ENCODE measurements at regions not wholly inside any gene's neighbourhood (a gene's known extent, or its start where the extent isn't known, plus 50 kb on each side); places are given as distances from the start of the nearest gene placed in this dataset.

DNA sequence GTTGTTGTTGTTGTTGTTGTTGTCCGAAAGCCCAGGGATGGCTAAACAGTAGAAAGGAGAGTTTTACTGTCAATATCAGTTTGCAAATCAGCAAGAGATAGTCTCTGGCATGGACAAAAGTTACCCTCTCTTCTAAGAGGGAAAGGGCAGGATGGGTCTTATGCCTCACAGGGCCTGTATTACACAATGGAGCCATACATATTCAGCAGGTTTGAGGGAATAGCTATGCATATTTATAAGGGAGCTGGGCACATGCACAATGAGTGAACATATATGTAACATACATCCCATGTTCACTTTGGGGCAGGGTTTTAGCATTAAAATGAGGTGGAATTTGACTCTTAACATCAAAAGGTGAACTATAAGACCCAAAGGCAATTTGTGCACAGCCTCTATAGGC lies 84.4 kb upstream of the PGBD5 start:
- Histone ChIP-seq H4K20me1 (ENCODE audit: insufficient read depth, low read length) (no peaks in the 10 kb centered on the region), H3K79me2 (ENCODE audit: insufficient read depth, low read length) (no peaks in the 10 kb centered on the region), H3K4me2 (ENCODE audit: low read depth, low read length) (no peak overlapping the region), H3K9me3 (ENCODE audit: low read length) (no peaks in the 10 kb centered on the region; the same call in 1 of the 2 replicates), H3K27ac (ENCODE audit: extremely low read length, insufficient read depth, low read length) (no peak overlapping the region), H3K4me1 (ENCODE audit: insufficient read depth, low read length) (no peaks in the 10 kb centered on the region), H3K36me3 (replicated peaks in 1 of 2; ENCODE audit: control insufficient read depth in 1 of 2, insufficient read depth in 2 of 2, low read length in 2 of 2) (no peaks in the 10 kb centered on the region), H3K27me3 (ENCODE audit: control insufficient read depth in 1 of 2, insufficient read depth in 2 of 2, low read length in 2 of 2) (peaks cover 0 to under 1% of the 10 kb centered on the region in 2 experiments; a peak in 2 of 5 replicates), H2AFZ (ENCODE audit: low read length) (no peak overlapping the region), H3K9ac (ENCODE audit: insufficient read depth, low read depth, low read length) (no peak overlapping the region), H3K4me3 (replicated peaks in 1 of 3; ENCODE audit: insufficient read depth in 1 of 3, low read depth in 2 of 3, low read length in 3 of 3) (no peak overlapping the region)
- 10% methylated on average over 1 of the region's 1 CpG for WGBS (ENCODE audit: low lambda C conversion rate)
- intact Hi-C loops (cut with micrococcal nuclease; ENCODE audit: unreplicated experiment) (no loop called here), in situ Hi-C loops (cut with HindIII; ENCODE audit: extremely low pct_ligation_motif_present, low pct_unique_long_range_greater_than_20kb) (no loop called here)
- ATAC-seq (no peak), FAIRE-seq (no peak), DNase-seq (ENCODE audit: low spot score) (no peak)
- CTCF ChIA-PET (ENCODE audit: low intra/inter-chr PET ratio, low total read pairs), result no interaction called here
- POLR2A ChIA-PET, result no interaction called here
- no TSS peak for BruUV-seq (replicated peaks)
- TF ChIP-seq, protein P1, sequence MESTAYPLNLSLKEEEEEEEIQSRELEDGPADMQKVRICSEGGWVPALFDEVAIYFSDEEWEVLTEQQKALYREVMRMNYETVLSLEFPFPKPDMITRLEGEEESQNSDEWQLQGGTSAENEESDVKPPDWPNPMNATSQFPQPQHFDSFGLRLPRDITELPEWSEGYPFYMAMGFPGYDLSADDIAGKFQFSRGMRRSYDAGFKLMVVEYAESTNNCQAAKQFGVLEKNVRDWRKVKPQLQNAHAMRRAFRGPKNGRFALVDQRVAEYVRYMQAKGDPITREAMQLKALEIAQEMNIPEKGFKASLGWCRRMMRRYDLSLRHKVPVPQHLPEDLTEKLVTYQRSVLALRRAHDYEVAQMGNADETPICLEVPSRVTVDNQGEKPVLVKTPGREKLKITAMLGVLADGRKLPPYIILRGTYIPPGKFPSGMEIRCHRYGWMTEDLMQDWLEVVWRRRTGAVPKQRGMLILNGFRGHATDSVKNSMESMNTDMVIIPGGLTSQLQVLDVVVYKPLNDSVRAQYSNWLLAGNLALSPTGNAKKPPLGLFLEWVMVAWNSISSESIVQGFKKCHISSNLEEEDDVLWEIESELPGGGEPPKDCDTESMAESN (CRISPR knock-in tag; conservative IDR thresholded peaks at IDR 0.05), result no peak
- TF ChIP-seq NCOA5 (CRISPR knock-in tag; IDR thresholded peaks at IDR 0.05), result no peak
- TF ChIP-seq SAP130 (CRISPR knock-in tag; IDR thresholded peaks at IDR 0.05; ENCODE audit: low read depth), result no peak
- TF ChIP-seq, protein P2, sequence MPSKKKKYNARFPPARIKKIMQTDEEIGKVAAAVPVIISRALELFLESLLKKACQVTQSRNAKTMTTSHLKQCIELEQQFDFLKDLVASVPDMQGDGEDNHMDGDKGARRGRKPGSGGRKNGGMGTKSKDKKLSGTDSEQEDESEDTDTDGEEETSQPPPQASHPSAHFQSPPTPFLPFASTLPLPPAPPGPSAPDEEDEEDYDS (CRISPR knock-in tag; IDR thresholded peaks at IDR 0.05), result no peak
- TF ChIP-seq ZNF83 (CRISPR knock-in tag; IDR thresholded peaks at IDR 0.05; ENCODE audit: borderline replicate concordance), result no peak
- TF ChIP-seq ZNF292 (CRISPR knock-in tag; IDR thresholded peaks at IDR 0.05; ENCODE audit: borderline replicate concordance, low read depth), result no peak
- TF ChIP-seq, protein P3, sequence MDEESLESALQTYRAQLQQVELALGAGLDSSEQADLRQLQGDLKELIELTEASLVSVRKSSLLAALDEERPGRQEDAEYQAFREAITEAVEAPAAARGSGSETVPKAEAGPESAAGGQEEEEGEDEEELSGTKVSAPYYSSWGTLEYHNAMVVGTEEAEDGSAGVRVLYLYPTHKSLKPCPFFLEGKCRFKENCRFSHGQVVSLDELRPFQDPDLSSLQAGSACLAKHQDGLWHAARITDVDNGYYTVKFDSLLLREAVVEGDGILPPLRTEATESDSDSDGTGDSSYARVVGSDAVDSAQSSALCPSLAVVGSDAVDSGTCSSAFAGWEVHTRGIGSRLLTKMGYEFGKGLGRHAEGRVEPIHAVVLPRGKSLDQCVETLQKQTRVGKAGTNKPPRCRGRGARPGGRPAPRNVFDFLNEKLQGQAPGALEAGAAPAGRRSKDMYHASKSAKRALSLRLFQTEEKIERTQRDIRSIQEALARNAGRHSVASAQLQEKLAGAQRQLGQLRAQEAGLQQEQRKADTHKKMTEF (CRISPR knock-in tag; IDR thresholded peaks at IDR 0.05), result no peak
- TF ChIP-seq JUND (CRISPR knock-in tag; IDR thresholded peaks at IDR 0.05), result no peak
- TF ChIP-seq RFX3 (CRISPR knock-in tag; IDR thresholded peaks at IDR 0.05), result no peak
- no peak for TF ChIP-seq RCOR2 (CRISPR knock-in tag; IDR thresholded peaks at IDR 0.05)
- TF ChIP-seq ZNF30 (CRISPR knock-in tag; IDR thresholded peaks at IDR 0.05), result no peak
- TF ChIP-seq ZNF256 (CRISPR knock-in tag; conservative IDR thresholded peaks at IDR 0.05), result no peak

Data from HepG2 (cell line).